ENCODE measurements at regions not wholly inside any gene's neighbourhood (a gene's known extent, or its start where the extent isn't known, plus 50 kb on each side); places are given as distances from the start of the nearest gene placed in this dataset.

DNA sequence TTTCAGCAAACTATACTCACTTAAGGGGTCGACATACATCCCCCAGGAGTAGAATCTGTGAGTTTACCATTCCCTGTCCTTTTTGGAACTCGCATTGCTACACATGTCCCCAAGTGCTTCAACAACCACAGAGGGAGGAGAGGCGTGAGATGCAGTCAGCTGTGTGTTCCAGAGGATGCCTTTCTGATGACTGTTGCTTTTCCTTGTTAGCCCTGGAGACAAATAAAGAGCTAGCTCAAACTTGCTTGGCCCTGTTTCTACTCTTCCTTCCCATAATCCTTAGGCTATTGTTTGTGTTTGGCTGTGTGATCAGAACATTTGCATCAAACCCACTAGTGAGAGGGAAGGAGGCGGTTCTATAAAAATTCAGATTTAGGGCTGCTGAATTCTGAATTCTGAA lies 264.0 kb downstream of the ENGASE start:
- no peak for DNase-seq (ENCODE audit: low spot score)

GRCh38 chr17:79338152-79338551 lies 263.5 kb downstream of the ENGASE start:
- DNase-seq (ENCODE audit: low spot score) = no peak
- no peak overlapping the region for H3K27ac ChIP-seq
- H3K4me1 ChIP-seq (replicated peaks) = no peaks in the 10 kb centered on the region
- no peaks in the 10 kb centered on the region for H3K9me3 ChIP-seq
- no peaks in the 10 kb centered on the region for H3K36me3 ChIP-seq
- no peak overlapping the region for H3K4me3 ChIP-seq
- WGBS = 39% methylated on average over 7 of the region's 7 CpGs
- TF ChIP-seq POLR2A (IDR thresholded peaks at IDR 0.05) = no peak
- TF ChIP-seq, protein P1, sequence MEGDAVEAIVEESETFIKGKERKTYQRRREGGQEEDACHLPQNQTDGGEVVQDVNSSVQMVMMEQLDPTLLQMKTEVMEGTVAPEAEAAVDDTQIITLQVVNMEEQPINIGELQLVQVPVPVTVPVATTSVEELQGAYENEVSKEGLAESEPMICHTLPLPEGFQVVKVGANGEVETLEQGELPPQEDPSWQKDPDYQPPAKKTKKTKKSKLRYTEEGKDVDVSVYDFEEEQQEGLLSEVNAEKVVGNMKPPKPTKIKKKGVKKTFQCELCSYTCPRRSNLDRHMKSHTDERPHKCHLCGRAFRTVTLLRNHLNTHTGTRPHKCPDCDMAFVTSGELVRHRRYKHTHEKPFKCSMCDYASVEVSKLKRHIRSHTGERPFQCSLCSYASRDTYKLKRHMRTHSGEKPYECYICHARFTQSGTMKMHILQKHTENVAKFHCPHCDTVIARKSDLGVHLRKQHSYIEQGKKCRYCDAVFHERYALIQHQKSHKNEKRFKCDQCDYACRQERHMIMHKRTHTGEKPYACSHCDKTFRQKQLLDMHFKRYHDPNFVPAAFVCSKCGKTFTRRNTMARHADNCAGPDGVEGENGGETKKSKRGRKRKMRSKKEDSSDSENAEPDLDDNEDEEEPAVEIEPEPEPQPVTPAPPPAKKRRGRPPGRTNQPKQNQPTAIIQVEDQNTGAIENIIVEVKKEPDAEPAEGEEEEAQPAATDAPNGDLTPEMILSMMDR (IDR thresholded peaks at IDR 0.05) = no peak
- intact Hi-C loops (cut with DNase I) = no loop called here
- no peaks in the 10 kb centered on the region for H3K27me3 ChIP-seq (replicated peaks; ENCODE audit: insufficient read depth)

More for the DNA sequence above, 264.0 kb downstream of the ENGASE start:
- no peaks in the 10 kb centered on the region for H3K36me3 ChIP-seq
- WGBS = 36% methylated on average over 4 of the region's 4 CpGs
- TF ChIP-seq, protein P1 (IDR thresholded peaks at IDR 0.05) = no peak
- peak; percentile 29 for TF ChIP-seq POLR2AphosphoS5 (IDR thresholded peaks at IDR 0.05)
- TF ChIP-seq POLR2A (IDR thresholded peaks at IDR 0.05) = no peak
- H3K4me3 ChIP-seq = no peak overlapping the region
- H3K27ac ChIP-seq = no peak overlapping the region
- intact Hi-C loops (cut with DNase I) = no loop called here
- H3K9me3 ChIP-seq = no peaks in the 10 kb centered on the region
- no peaks in the 10 kb centered on the region for H3K27me3 ChIP-seq (replicated peaks; ENCODE audit: insufficient read depth)
- no peaks in the 10 kb centered on the region for H3K4me1 ChIP-seq (replicated peaks)

- no peak for DNase-seq (ENCODE audit: low spot score)
- H3K27ac ChIP-seq = no peak overlapping the region
- WGBS = 66% methylated on average over 8 of the region's 8 CpGs
- no peaks in the 10 kb centered on the region for H3K4me1 ChIP-seq (replicated peaks)
- no peaks in the 10 kb centered on the region for H3K27me3 ChIP-seq (replicated peaks; ENCODE audit: insufficient read depth)
- H3K9me3 ChIP-seq = no peaks in the 10 kb centered on the region
- no peaks in the 10 kb centered on the region for H3K36me3 ChIP-seq
- intact Hi-C loops (cut with DNase I) = no loop called here
- no peak for TF ChIP-seq POLR2AphosphoS5 (IDR thresholded peaks at IDR 0.05)
- TF ChIP-seq, protein P1 (IDR thresholded peaks at IDR 0.05) = no peak
- no peak overlapping the region for H3K4me3 ChIP-seq
Measured at GRCh38 chr17:79337053-79337452, 262.4 kb downstream of the ENGASE start.

DNA sequence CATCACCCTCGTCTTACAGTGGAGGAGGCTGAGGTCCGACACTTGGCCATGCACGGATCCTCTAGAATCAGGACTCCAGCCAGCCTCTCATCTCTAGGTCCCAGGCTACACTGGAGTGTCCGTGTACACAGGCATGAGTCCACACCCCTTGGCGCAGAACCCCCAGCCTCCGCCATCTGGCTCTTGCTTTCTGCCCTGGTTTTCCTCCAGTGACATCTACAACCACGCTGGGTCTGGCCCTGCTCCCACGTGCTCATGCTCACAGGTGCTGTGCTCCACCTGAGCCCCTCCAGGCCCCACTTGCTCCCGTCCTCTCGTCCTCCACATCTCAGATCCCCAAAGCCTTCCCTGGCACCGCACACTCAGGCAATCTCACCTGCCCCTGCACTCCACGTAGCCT lies 260.8 kb downstream of the ENGASE start:
- no peaks in the 10 kb centered on the region for H3K9me3 ChIP-seq
- WGBS = 81% methylated on average over 12 of the region's 12 CpGs
- H3K27me3 ChIP-seq (replicated peaks; ENCODE audit: insufficient read depth) = peaks cover 3% of the 10 kb centered on the region
- H3K4me3 ChIP-seq = no peak overlapping the region
- H3K4me1 ChIP-seq (replicated peaks) = no peaks in the 10 kb centered on the region
- H3K27ac ChIP-seq = no peak overlapping the region
- no peaks in the 10 kb centered on the region for H3K36me3 ChIP-seq
- TF ChIP-seq POLR2A (IDR thresholded peaks at IDR 0.05) = no peak
- no peak for TF ChIP-seq POLR2AphosphoS5 (IDR thresholded peaks at IDR 0.05)
- TF ChIP-seq, protein P1 (IDR thresholded peaks at IDR 0.05) = no peak
- no peak for DNase-seq (ENCODE audit: low spot score)
- intact Hi-C loops (cut with DNase I) = no loop called here

DNA sequence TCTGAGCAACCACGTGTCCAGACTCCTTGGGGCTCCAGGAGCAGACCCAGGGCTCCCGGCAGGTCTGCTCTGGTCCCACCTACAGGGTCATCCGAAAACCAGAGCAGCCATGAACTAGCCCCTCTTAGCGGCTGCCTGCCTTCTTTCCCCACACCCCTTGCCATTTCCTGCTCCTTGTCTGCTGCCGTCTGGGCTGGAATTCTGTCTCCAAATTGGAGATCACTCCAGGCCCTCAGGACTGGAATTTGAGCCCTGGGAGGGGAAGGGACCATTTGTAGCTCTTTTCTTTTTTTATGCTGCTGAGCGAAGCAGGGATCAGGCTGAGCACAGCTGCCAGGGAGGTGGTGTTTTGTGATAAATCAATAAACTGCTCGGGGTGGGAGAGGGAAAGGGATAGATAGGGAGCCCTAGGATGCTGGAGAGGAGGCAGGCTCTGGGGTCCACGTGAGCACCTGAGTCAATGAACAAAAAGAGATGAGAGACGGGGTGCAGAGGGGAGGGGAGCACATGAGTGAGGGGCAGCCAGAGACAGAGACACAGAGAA lies 257.5 kb downstream of the ENGASE start:
- TF ChIP-seq, protein P1 (IDR thresholded peaks at IDR 0.05) = no peak
- TF ChIP-seq POLR2A (IDR thresholded peaks at IDR 0.05) = no peak
- no peak for TF ChIP-seq POLR2AphosphoS5 (IDR thresholded peaks at IDR 0.05)
- DNase-seq (ENCODE audit: low spot score) = no peak
- Histone ChIP-seq H3K27me3 (replicated peaks; ENCODE audit: insufficient read depth) (peaks cover 3% of the 10 kb centered on the region), H3K9me3 (no peaks in the 10 kb centered on the region), H3K27ac (no peak overlapping the region), H3K4me3 (no peak overlapping the region), H3K36me3 (no peaks in the 10 kb centered on the region), H3K4me1 (replicated peaks) (no peaks in the 10 kb centered on the region)
- 36% methylated on average over 9 of the region's 9 CpGs for WGBS
- intact Hi-C loops (cut with DNase I) = no loop called here

Data from prostate gland (tissue), 2 donors.